Esophagus muscularis mucosa (tissue), 4 donors: ENCODE measurements at regions not wholly inside any gene's neighbourhood (a gene's known extent, or its start where the extent isn't known, plus 50 kb on each side); places are given as distances from the start of the nearest gene placed in this dataset.

Source experiments
- DNase-seq: peaks from one replicate; pipeline ENCODE4 v3.0.0-alpha.2; 2017; ENCODE audit errors: extremely low spot score
- H3K27ac ChIP-seq, 4 donors: fragments of 200-600 bp; sonication (generic); replicated peaks in 1 of 4; 1 replicate in 3 of 4; 2 replicates in 1 of 4; pipeline ENCODE4 v1.5.1; 2016 to 2019; ENCODE audit warnings: mild to moderate bottlenecking in 1 of 4
- H3K27me3 ChIP-seq, 4 donors: fragments of 200-600 bp; sonication (generic); one replicate each; pipeline versions ENCODE4 v1.5.1 to v1.6.0; 2016 to 2019
- H3K36me3 ChIP-seq, 4 donors: fragments of 200-600 bp; sonication (generic); one replicate each; pipeline ENCODE4 v1.5.1; 2016 to 2019
- H3K4me1 ChIP-seq, 4 donors: fragments of 200-600 bp; sonication (generic); one replicate each; pipeline ENCODE4 v1.5.1; 2016 to 2019
- H3K4me3 ChIP-seq, 4 donors: fragments of 200-600 bp; sonication (generic); 1 replicate in 2 of 4; 2 replicates in 2 of 4; pipeline ENCODE4 v1.5.1; 2016 to 2019; ENCODE audit warnings: mild to moderate bottlenecking in 4 of 4, moderate library complexity in 1 of 4
- H3K9me3 ChIP-seq, 4 donors: fragments of 200-600 bp; sonication (generic); 1 replicate in 3 of 4; 2 replicates in 1 of 4; pipeline ENCODE4 v1.5.1; 2016 to 2019
- EP300 ChIP-seq: sonication (generic); formaldehyde crosslinking; IDR thresholded peaks from one replicate; pipeline ENCODE4 v1.6.1; 2017; ENCODE audit warnings: antibody characterized with exemption
- POLR2A ChIP-seq: fragments of 450-650 bp; IDR thresholded peaks from one replicate; pipeline ENCODE4 v1.6.1; 2017; ENCODE audit warnings: antibody characterized with exemption, moderate library complexity, mild to moderate bottlenecking, low read depth
- POLR2AphosphoS5 ChIP-seq, 2 donors: sonication (generic); formaldehyde crosslinking; IDR thresholded peaks; one replicate each; pipeline ENCODE4 v1.6.1; 2017; ENCODE audit warnings: antibody characterized with exemption in 2 of 2
- WGBS: methylation state at CpG from one replicate; pipeline ENCODE4 v1.1.5; 2018; 5-methylcytosine and 5-hydroxymethylcytosine counted together
- intact Hi-C: fragments of 100-400 bp; cut with DNase I; formaldehyde crosslinking; loops from one replicate; pipeline ENCODE4 v1.15.1; 2023
- TF ChIP-seq, protein P1 (sequence below), 3 experiments: fragments of 200-600 bp in 2 of 3; fragments of 450-650 bp in 1 of 3; sonication (generic) in 2 of 3; IDR thresholded peaks; one replicate each; pipeline ENCODE4 v1.5.1; 2017 to 2019; ENCODE audit warnings: antibody characterized with exemption in 3 of 3, mild to moderate bottlenecking in 2 of 3, moderate library complexity in 1 of 3

DNA sequence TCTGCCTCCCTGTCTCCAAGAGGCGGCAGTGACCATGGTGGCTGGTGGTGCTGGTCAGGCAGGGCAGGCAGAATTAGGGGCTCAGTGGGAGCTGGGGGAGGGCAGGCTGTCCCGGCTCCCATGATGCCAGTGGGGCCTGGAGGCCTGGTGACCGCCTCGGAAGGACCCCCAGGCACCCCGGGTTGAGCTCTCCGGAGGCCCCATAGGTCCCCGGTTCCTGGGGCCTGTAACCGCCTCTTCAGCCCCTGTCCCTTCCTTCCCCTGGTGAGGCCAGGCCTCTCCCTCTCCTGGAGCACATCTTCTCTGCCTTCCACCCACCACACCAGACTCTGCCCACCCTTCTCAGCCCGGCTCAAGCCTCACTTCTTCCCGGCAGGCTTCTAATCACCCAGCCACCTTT is 117.7 kb upstream of the GSC start:
- WGBS, result 80% methylated on average over 3 of the region's 10 CpGs
- no peak overlapping the region for H3K27ac ChIP-seq

DNA sequence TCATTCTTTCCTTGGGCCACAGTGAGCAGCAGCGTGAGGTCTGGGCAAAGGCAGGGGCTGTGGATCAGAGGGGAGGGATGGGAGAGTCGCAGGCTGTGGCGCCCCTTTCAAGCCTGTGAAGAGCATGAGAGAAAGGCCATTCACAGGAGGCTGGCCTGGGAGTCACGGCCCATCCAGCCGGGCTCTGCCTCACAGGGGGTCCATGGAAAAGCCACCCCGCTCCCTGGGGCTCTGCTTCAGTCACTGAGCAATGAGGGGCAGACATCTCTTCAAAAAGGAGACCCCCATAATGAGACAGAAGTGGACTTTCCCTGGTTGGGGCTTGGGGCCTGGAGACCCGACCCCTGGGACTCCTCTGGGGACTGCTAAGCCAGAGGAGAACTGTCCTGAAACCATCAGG is 117.0 kb upstream of the GSC start:
- Histone ChIP-seq H3K36me3 (no peaks in the 10 kb centered on the region), H3K9me3 (no peaks in the 10 kb centered on the region), H3K4me3 (no peak overlapping the region), H3K27me3 (no peaks in the 10 kb centered on the region), H3K4me1 (no peaks in the 10 kb centered on the region), H3K27ac (no peak overlapping the region)
- intact Hi-C loops, result no loop called here
- 87% methylated on average over 7 of the region's 7 CpGs for WGBS
- no peak for DNase-seq
- no peak for TF ChIP-seq POLR2AphosphoS5 (IDR thresholded peaks at IDR 0.05)
- no peak for TF ChIP-seq POLR2A
- TF ChIP-seq, protein P1, sequence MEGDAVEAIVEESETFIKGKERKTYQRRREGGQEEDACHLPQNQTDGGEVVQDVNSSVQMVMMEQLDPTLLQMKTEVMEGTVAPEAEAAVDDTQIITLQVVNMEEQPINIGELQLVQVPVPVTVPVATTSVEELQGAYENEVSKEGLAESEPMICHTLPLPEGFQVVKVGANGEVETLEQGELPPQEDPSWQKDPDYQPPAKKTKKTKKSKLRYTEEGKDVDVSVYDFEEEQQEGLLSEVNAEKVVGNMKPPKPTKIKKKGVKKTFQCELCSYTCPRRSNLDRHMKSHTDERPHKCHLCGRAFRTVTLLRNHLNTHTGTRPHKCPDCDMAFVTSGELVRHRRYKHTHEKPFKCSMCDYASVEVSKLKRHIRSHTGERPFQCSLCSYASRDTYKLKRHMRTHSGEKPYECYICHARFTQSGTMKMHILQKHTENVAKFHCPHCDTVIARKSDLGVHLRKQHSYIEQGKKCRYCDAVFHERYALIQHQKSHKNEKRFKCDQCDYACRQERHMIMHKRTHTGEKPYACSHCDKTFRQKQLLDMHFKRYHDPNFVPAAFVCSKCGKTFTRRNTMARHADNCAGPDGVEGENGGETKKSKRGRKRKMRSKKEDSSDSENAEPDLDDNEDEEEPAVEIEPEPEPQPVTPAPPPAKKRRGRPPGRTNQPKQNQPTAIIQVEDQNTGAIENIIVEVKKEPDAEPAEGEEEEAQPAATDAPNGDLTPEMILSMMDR (IDR thresholded peaks at IDR 0.05), result no peak
- TF ChIP-seq EP300, result no peak

More for the DNA sequence above, 117.7 kb upstream of the GSC start:
- H3K27me3 ChIP-seq, result no peaks in the 10 kb centered on the region
- TF ChIP-seq POLR2A (no peak), EP300 (no peak), POLR2AphosphoS5 (IDR thresholded peaks at IDR 0.05) (no peak)
- TF ChIP-seq, protein P1 (IDR thresholded peaks at IDR 0.05), result no peak
- no peaks in the 10 kb centered on the region for H3K9me3 ChIP-seq
- H3K4me3 ChIP-seq, result no peak overlapping the region
- H3K36me3 ChIP-seq, result no peaks in the 10 kb centered on the region
- intact Hi-C loops, result no loop called here
- no peaks in the 10 kb centered on the region for H3K4me1 ChIP-seq
- no peak for DNase-seq

DNA sequence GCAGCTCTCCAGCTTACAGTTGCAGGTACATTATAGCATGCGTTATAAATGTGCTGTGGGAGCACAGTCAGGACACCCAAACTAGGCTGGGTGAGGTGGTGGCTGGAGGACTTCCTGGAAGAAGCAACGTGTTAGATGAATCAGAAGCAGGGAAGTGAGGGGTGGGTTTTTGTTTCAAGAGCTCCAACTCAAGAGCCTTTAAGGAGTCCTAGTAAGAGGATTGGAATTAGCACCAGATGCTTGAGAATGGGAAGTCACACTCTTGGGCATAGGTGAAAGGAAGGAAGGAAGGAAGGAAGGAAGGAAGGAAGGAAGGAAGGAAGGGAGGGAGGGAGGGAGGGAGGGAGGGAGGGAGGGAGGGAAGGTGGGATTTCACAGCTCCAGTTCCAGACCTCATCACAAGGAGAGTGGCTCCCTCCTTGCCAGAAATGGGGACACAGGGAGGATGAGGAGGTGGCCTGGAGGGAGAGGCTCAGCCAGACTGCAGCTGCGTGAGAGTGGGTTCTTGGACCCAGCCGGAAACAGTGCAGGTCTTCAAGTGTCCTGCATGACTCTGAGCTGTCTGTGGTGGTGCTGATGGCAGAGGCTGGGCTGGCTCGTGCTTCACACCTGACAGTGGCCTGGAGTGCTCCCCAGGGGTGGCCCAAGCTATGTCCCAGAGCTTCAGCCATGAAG is 115.7 kb upstream of the GSC start:
- Histone ChIP-seq H3K4me3 (no peak overlapping the region), H3K4me1 (no peaks in the 10 kb centered on the region), H3K27me3 (no peaks in the 10 kb centered on the region), H3K27ac (no peak overlapping the region), H3K36me3 (no peaks in the 10 kb centered on the region), H3K9me3 (no peaks in the 10 kb centered on the region)
- WGBS, result 69% methylated on average over 4 of the region's 5 CpGs
- TF ChIP-seq POLR2A, result no peak
- TF ChIP-seq EP300, result no peak
- TF ChIP-seq, protein P1 (IDR thresholded peaks at IDR 0.05), result no peak
- no peak for TF ChIP-seq POLR2AphosphoS5 (IDR thresholded peaks at IDR 0.05)
- DNase-seq, result no peak
- intact Hi-C loops, result no loop called here

DNA sequence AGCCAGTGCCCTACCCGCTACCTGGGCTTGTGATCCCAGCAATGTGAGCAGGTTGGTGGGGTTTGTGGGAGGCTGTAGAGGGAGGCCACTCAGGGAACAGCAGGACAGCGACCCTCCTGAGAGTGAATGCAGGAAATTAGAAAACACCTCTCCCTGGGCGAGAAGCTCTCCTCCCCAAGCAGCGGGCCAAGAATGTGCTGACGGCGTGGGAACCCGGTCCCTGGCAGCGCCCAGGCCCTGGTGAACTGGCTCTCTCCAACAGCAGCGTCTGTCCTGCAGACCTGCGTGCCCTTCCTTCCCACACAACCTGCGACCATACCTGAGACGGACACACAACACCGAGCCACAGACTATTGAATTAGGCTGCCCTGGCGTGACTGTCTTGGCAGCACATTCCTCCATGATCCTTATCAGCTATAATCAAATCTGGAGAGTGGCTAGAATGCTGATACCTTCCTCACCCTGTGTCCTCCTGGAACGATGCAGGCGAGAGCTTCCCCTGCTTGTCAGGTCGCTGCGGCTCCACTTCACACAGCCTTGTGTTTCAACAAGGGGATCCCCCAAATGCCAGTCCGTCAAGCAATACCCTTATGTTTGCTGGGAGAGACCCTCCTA is 114.8 kb upstream of the GSC start:
- no peaks in the 10 kb centered on the region for H3K4me1 ChIP-seq
- H3K9me3 ChIP-seq, result no peaks in the 10 kb centered on the region
- TF ChIP-seq POLR2A (no peak), POLR2AphosphoS5 (IDR thresholded peaks at IDR 0.05) (no peak), EP300 (no peak)
- TF ChIP-seq, protein P1 (IDR thresholded peaks at IDR 0.05), result no peak
- H3K27ac ChIP-seq, result no peak overlapping the region
- no peaks in the 10 kb centered on the region for H3K27me3 ChIP-seq
- no peak for DNase-seq
- no peak overlapping the region for H3K4me3 ChIP-seq
- intact Hi-C loops, result no loop called here
- WGBS, result 92% methylated on average over 11 of the region's 19 CpGs
- H3K36me3 ChIP-seq, result no peaks in the 10 kb centered on the region
